IPS DF 4.7 (cell line): ENCODE measurements at regions not wholly inside any gene's neighbourhood (a gene's known extent, or its start where the extent isn't known, plus 50 kb on each side); places are given as distances from the start of the nearest gene placed in this dataset.
"Not testable (repeated sequence)": the region's sequence is repeated elsewhere in the genome, so short reads cannot be mapped to it uniquely, and the experiment has no call there.

Source experiments
- DNase-seq: peaks from one replicate; pipeline ENCODE4 v3.0.0-alpha.2; 2013; ENCODE audit warnings: low spot score; ENCODE audit errors: extremely low read depth

- no peak for DNase-seq
Measured at GRCh38 chr7:136325578-136325977, 348.4 kb upstream of the MTPN start.

- DNase-seq: no peak
Measured at GRCh38 chr7:136325027-136325426, 347.9 kb upstream of the MTPN start.

- no peak for DNase-seq
Measured at GRCh38 chr7:136324073-136324704, 347.0 kb upstream of the MTPN start.

GRCh38 chr7:136312592-136312991 is 335.4 kb upstream of the MTPN start:
- DNase-seq: no peak

GRCh38 chr7:136309407-136309806 is 332.2 kb upstream of the MTPN start:
- no peak for DNase-seq

GRCh38 chr7:136308230-136308629 is 331.1 kb upstream of the MTPN start:
- no peak for DNase-seq

GRCh38 chr7:136303162-136303561 is 326.0 kb upstream of the MTPN start:
- DNase-seq: no peak

- DNase-seq: no peak
Measured at GRCh38 chr7:136302049-136302448, 324.9 kb upstream of the MTPN start.

GRCh38 chr7:136294977-136295376 is 317.8 kb upstream of the MTPN start:
- DNase-seq: peak; percentile 5

- no peak for DNase-seq
Measured at GRCh38 chr7:136293841-136294391, 316.8 kb upstream of the MTPN start.

- DNase-seq: no peak
Measured at GRCh38 chr7:136293272-136293671, 316.1 kb upstream of the MTPN start.

- no peak for DNase-seq
Measured at GRCh38 chr7:136292365-136292764, 315.2 kb upstream of the MTPN start.

- no peak for DNase-seq
Measured at GRCh38 chr7:136290351-136290750, 313.2 kb upstream of the MTPN start.

- no peak for DNase-seq
Measured at GRCh38 chr7:136278057-136278456, 300.9 kb upstream of the MTPN start.

GRCh38 chr7:136275794-136276193 is 298.6 kb upstream of the MTPN start:
- DNase-seq: no peak

GRCh38 chr7:136274636-136275345 is 297.6 kb upstream of the MTPN start:
- DNase-seq: no peak

- no peak for DNase-seq
Measured at GRCh38 chr7:136272934-136273333, 295.8 kb upstream of the MTPN start.

GRCh38 chr7:136267822-136268221 is 290.7 kb upstream of the MTPN start:
- no peak for DNase-seq

GRCh38 chr7:136266457-136266856 is 289.3 kb upstream of the MTPN start:
- DNase-seq: no peak

GRCh38 chr7:136264304-136264703 is 287.1 kb upstream of the MTPN start:
- not testable (repeated sequence) for DNase-seq

GRCh38 chr7:136263112-136263860 is 286.1 kb upstream of the MTPN start:
- DNase-seq: not testable (repeated sequence)

GRCh38 chr7:136260591-136260990 is 283.4 kb upstream of the MTPN start:
- not testable (repeated sequence) for DNase-seq
